IMR-90 (cell line): ENCODE measurements at regions not wholly inside any gene's neighbourhood (a gene's known extent, or its start where the extent isn't known, plus 50 kb on each side); places are given as distances from the start of the nearest gene placed in this dataset.

Experiments used
- ATAC-seq: fragments of 200-7000 bp; cut with Tn5 transposase; 2 replicates; pipeline ENCODE4 v1.9.1; 2020; ENCODE audit warnings: low read depth, mild to moderate bottlenecking, moderate library complexity
- BruUV-seq: library from RNA; stranded (reverse); fragments of 400-500 nt; replicated peaks from 2 replicates; lab custom pipeline; 2021; lab: Mats Ljungman, UMichigan
- CTCF ChIA-PET: fragments of 300-600 bp; formaldehyde crosslinking; extraction: SDS; loops from one replicate; lab custom pipeline; 2021; ENCODE audit warnings: antibody characterized with exemption; lab: Yijun Ruan, JAX
- POLR2A ChIA-PET: fragments of 300-600 bp; sonication (Branson Sonifier 250); formaldehyde crosslinking; loops from one replicate; lab custom pipeline; 2022; ENCODE audit warnings: antibody characterized with exemption; ENCODE audit not compliant: unreplicated experiment; lab: Charles Lee
- DNase-seq: peaks from one replicate; pipeline ENCODE4 v3.0.0; 2013
- H2AFZ ChIP-seq: replicated peaks from 2 replicates; pipeline ENCODE3; 2013; ENCODE audit warnings: low read length, mild to moderate bottlenecking; ENCODE audit not compliant: poor library complexity
- H2AK5ac ChIP-seq: 2 replicates; pipeline ENCODE4 v1.6.1; 2013; ENCODE audit warnings: low read depth, low read length, inconsistent platforms
- H2AK9ac ChIP-seq: replicated peaks from 2 replicates; pipeline ENCODE3; 2013; ENCODE audit warnings: mild to moderate bottlenecking, low read depth, low read length, moderate library complexity; ENCODE audit not compliant: poor library complexity
- H2BK120ac ChIP-seq: 2 replicates; pipeline ENCODE4 v1.6.1; 2013; ENCODE audit warnings: low read depth, low read length, inconsistent platforms
- H2BK15ac ChIP-seq: 3 replicates; pipeline ENCODE4 v1.6.1; 2013; ENCODE audit warnings: low read depth, low read length, inconsistent platforms
- H2BK20ac ChIP-seq: 2 replicates; pipeline ENCODE4 v1.6.1; 2013; ENCODE audit warnings: low read depth, mild to moderate bottlenecking, inconsistent platforms, low read length, moderate library complexity
- H2BK5ac ChIP-seq: 2 replicates; pipeline ENCODE4 v1.6.1; 2013; ENCODE audit warnings: mild to moderate bottlenecking, low read depth, low read length, inconsistent platforms; ENCODE audit not compliant: poor library complexity, severe bottlenecking
- H3K14ac ChIP-seq: replicated peaks from 2 replicates; pipeline ENCODE4 v1.6.1; 2013; ENCODE audit warnings: low read depth, low read length, inconsistent platforms
- H3K18ac ChIP-seq: 2 replicates; pipeline ENCODE4 v1.6.1; 2013; ENCODE audit warnings: low read depth, low read length, control low read depth
- H3K23ac ChIP-seq: 2 replicates; pipeline ENCODE4 v1.6.1; 2013; ENCODE audit warnings: low read depth, low read length, inconsistent platforms
- H3K27ac ChIP-seq: 2 replicates; pipeline ENCODE4 v1.5.1; 2013; ENCODE audit warnings: mild to moderate bottlenecking, control low read depth, low read length; ENCODE audit not compliant: insufficient read depth
- H3K27me3 ChIP-seq: 2 replicates; pipeline ENCODE4 v1.6.1; 2013; ENCODE audit warnings: low read length; ENCODE audit not compliant: control insufficient read depth, insufficient read depth
- H3K36me3 ChIP-seq: 2 replicates; pipeline ENCODE4 v1.6.1; 2013; ENCODE audit warnings: low read length, mixed read lengths; ENCODE audit not compliant: control insufficient read depth, insufficient read depth
- H3K4ac ChIP-seq: 2 replicates; pipeline ENCODE4 v1.6.1; 2013; ENCODE audit warnings: low read depth, low read length, inconsistent platforms
- H3K4me1 ChIP-seq: 2 replicates; pipeline ENCODE4 v1.6.1; 2013; ENCODE audit warnings: low read length, mixed read lengths; ENCODE audit not compliant: control insufficient read depth, insufficient read depth
- H3K4me2 ChIP-seq: 2 replicates; pipeline ENCODE4 v1.6.1; 2013; ENCODE audit warnings: low read depth, mild to moderate bottlenecking, control low read depth, low read length, moderate library complexity
- H3K4me3 ChIP-seq: 2 replicates; pipeline ENCODE4 v1.5.1; 2013; ENCODE audit warnings: low read depth, mild to moderate bottlenecking, control low read depth, low read length, moderate library complexity; ENCODE audit not compliant: insufficient read depth
- H3K56ac ChIP-seq: 2 replicates; pipeline ENCODE4 v1.6.1; 2013; ENCODE audit warnings: low read length, inconsistent platforms; ENCODE audit not compliant: insufficient read depth; ENCODE audit errors: extremely low read depth
- H3K79me1 ChIP-seq, 2 experiments: 2 replicates each; pipeline ENCODE4 v1.6.1; 2013; ENCODE audit warnings: low read length in 2 of 2, inconsistent platforms in 1 of 2, low read depth in 1 of 2
- H3K9ac ChIP-seq: 2 replicates; pipeline ENCODE4 v1.6.1; 2013; ENCODE audit warnings: low read depth, low read length, control low read depth
- H3K9me1 ChIP-seq: 2 replicates; pipeline ENCODE4 v1.6.1; 2013; ENCODE audit warnings: low read length, inconsistent platforms; ENCODE audit not compliant: insufficient read depth
- H3K9me3 ChIP-seq: 2 replicates; pipeline ENCODE4 v1.6.1; 2013; ENCODE audit warnings: low read length; ENCODE audit not compliant: control insufficient read depth, insufficient read depth
- H4K20me1 ChIP-seq: 2 replicates; pipeline ENCODE4 v1.6.1; 2013; ENCODE audit warnings: low read length, inconsistent platforms; ENCODE audit not compliant: insufficient read depth
- H4K5ac ChIP-seq: 2 replicates; pipeline ENCODE4 v1.6.1; 2013; ENCODE audit warnings: mild to moderate bottlenecking, low read depth, low read length, control low read depth
- H4K8ac ChIP-seq, 2 experiments: 2 replicates each; pipeline ENCODE4 v1.6.1; 2013; ENCODE audit warnings: low read depth in 2 of 2, low read length in 2 of 2, control low read depth in 1 of 2, inconsistent platforms in 1 of 2
- H4K91ac ChIP-seq: 2 replicates; pipeline ENCODE4 v1.6.1; 2013; ENCODE audit warnings: low read depth, low read length, inconsistent platforms; ENCODE audit not compliant: insufficient read depth
- BHLHE40 ChIP-seq: fragments of 150-350 bp; IDR thresholded peaks from 2 replicates; pipeline ENCODE4 v1.6.1; 2016; ENCODE audit warnings: mild to moderate bottlenecking, low read depth, low read length
- ELK1 ChIP-seq: fragments of 150-350 bp; IDR thresholded peaks from 2 replicates; pipeline ENCODE4 v1.6.1; 2016; ENCODE audit warnings: low read depth, mild to moderate bottlenecking, low read length, moderate library complexity, borderline replicate concordance
- FOS ChIP-seq: fragments of 150-350 bp; IDR thresholded peaks from 2 replicates; pipeline ENCODE4 v1.6.1; 2016; ENCODE audit warnings: low read depth, low read length
- MAFK ChIP-seq: IDR thresholded peaks from 2 replicates; pipeline ENCODE4 v1.6.1; 2012; ENCODE audit warnings: low read depth, low read length, improper control_type of control experiment
- MAZ ChIP-seq: IDR thresholded peaks from 2 replicates; pipeline ENCODE4 v1.6.1; 2012; ENCODE audit warnings: low read depth, mild to moderate bottlenecking, low read length, improper control_type of control experiment, moderate library complexity, borderline replicate concordance
- MXI1 ChIP-seq: IDR thresholded peaks from 2 replicates; pipeline ENCODE4 v1.6.1; 2012; ENCODE audit warnings: low read depth, mild to moderate bottlenecking, low read length, moderate library complexity, borderline replicate concordance
- RCOR1 ChIP-seq: IDR thresholded peaks from 2 replicates; pipeline ENCODE4 v1.6.1; 2012; ENCODE audit warnings: mild to moderate bottlenecking, low read length, improper control_type of control experiment; ENCODE audit not compliant: insufficient replicate concordance
- SMC3 ChIP-seq: fragments of 150-350 bp; IDR thresholded peaks from 2 replicates; pipeline ENCODE4 v1.6.1; 2016; ENCODE audit warnings: low read depth, mild to moderate bottlenecking, antibody characterized with exemption, low read length, moderate library complexity
- WGBS, 2 experiments: methylation state at CpG; one replicate each; pipeline versions ENCODE4 v1.1.5 to v1.1.7; 2013; ENCODE audit warnings: missing lambda C conversion rate in 2 of 2; ENCODE audit not compliant: insufficient read length in 1 of 2; ENCODE audit errors: extremely low coverage in 2 of 2; 5-methylcytosine and 5-hydroxymethylcytosine counted together
- dilution Hi-C: fragments of 300-500 bp; cut with HindIII; formaldehyde crosslinking; loops from one replicate; pipeline ENCODE4 v1.14.3; 2018; ENCODE audit warnings: low sequenced_read_pairs; ENCODE audit not compliant: unreplicated experiment
- in situ Hi-C: fragments of 300-500 bp; cut with MboI; formaldehyde crosslinking; loops from 3 replicates; pipeline ENCODE4 v1.14.3; 2019; ENCODE audit warnings: low sequenced_read_pairs, inconsistent platforms, mixed read lengths
- intact Hi-C: fragments of 100-400 bp; cut with micrococcal nuclease; formaldehyde crosslinking; loops from 2 replicates; pipeline ENCODE4 v1.10.0; 2022
- TF ChIP-seq, protein P1 (sequence below): fragments of 150-350 bp; IDR thresholded peaks from 2 replicates; pipeline ENCODE4 v1.6.1; 2017; ENCODE audit warnings: mild to moderate bottlenecking, antibody characterized with exemption, low read length, low read depth

DNA sequence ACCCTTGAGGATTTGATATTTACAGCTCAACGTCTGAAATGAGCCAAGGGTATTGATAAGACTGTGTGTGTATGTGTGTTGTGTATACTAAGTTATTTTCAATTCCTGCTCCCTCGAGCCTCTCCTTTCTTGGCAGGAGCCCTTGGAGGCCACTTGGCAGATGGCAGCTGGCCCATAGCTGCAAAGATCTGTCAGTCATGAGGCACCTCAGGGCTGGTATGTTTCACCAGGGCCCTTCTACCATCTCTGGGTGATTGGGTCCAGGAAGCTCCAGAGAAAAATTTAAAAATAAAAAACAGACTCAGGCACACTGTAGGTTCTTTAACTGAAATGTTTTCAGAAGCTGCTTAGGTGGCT lies 355.7 kb downstream of the HAPSTR1 start:
- Histone ChIP-seq H4K8ac (no peak overlapping the region), H3K79me1 (no peaks in the 10 kb centered on the region), H2BK120ac (no peak overlapping the region), H3K9me1 (no peaks in the 10 kb centered on the region), H4K20me1 (no peaks in the 10 kb centered on the region), H3K4me1 (no peaks in the 10 kb centered on the region), H2BK15ac (no peak overlapping the region), H3K18ac (no peak overlapping the region), H3K4me2 (no peak overlapping the region), H3K14ac (no peak overlapping the region), H3K4me3 (no peak overlapping the region), H3K23ac (no peak overlapping the region), H3K36me3 (no peaks in the 10 kb centered on the region), H2AK9ac (no peak overlapping the region), H3K9me3 (peaks cover 17% of the 10 kb centered on the region; the same call in 1 of the 2 replicates), H3K27ac (no peak overlapping the region), H3K27me3 (no peaks in the 10 kb centered on the region), H2BK20ac (no peak overlapping the region), H4K5ac (no peak overlapping the region), H3K56ac (no peak overlapping the region), H3K4ac (no peak overlapping the region), H2AK5ac (no peak overlapping the region), H2AFZ (no peak overlapping the region), H2BK5ac (no peak overlapping the region), H3K9ac (no peak overlapping the region), H4K91ac (no peak overlapping the region)
- no peak for DNase-seq
- intact Hi-C loops: no loop called here
- no TSS peak for BruUV-seq
- no peak for TF ChIP-seq MXI1
- no peak for TF ChIP-seq MAFK
- no peak for TF ChIP-seq RCOR1
- TF ChIP-seq ELK1: no peak
- TF ChIP-seq MAZ: no peak
- no peak for TF ChIP-seq BHLHE40
- TF ChIP-seq, protein P1, sequence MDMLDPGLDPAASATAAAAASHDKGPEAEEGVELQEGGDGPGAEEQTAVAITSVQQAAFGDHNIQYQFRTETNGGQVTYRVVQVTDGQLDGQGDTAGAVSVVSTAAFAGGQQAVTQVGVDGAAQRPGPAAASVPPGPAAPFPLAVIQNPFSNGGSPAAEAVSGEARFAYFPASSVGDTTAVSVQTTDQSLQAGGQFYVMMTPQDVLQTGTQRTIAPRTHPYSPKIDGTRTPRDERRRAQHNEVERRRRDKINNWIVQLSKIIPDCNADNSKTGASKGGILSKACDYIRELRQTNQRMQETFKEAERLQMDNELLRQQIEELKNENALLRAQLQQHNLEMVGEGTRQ: no peak
- TF ChIP-seq FOS: no peak
- no peak for TF ChIP-seq SMC3
- 0% methylated on average over 1 of the region's 2 CpGs; no CpG with 5 or more reads in 1 of the 2 experiments for WGBS, 2 experiments
- ATAC-seq: no peak
- ChIA-PET POLR2A (no interaction called here), CTCF (no interaction called here)
- dilution Hi-C loops: no loop called here
- in situ Hi-C loops: no loop called here
